GM18499 (cell line): ENCODE measurements at regions not wholly inside any gene's neighbourhood (a gene's known extent, or its start where the extent isn't known, plus 50 kb on each side); places are given as distances from the start of the nearest gene placed in this dataset.
"Not testable (repeated sequence)": the region's sequence is repeated elsewhere in the genome, so short reads cannot be mapped to it uniquely, and the experiment has no call there.

Source experiments
- ATAC-seq: cut with Tn5 transposase; IDR thresholded peaks from one replicate; pipeline ENCODE4 v1.9.1; 2021; ENCODE audit warnings: moderate number of reproducible peaks; ENCODE audit not compliant: insufficient read depth, unreplicated experiment

- no peak for ATAC-seq
Observed at GRCh38 chr12:16893426-16893825, 287.5 kb upstream of the LMO3 start.

- ATAC-seq, result no peak
Observed at GRCh38 chr12:16891673-16892072, 285.7 kb upstream of the LMO3 start.

- ATAC-seq, result no peak
Observed at GRCh38 chr12:16884819-16885218, 278.9 kb upstream of the LMO3 start.

- no peak for ATAC-seq
Observed at GRCh38 chr12:16884056-16884455, 278.1 kb upstream of the LMO3 start.

GRCh38 chr12:16881986-16882570 is 276.1 kb upstream of the LMO3 start:
- no peak for ATAC-seq

GRCh38 chr12:16880864-16881285 is 274.9 kb upstream of the LMO3 start:
- ATAC-seq, result no peak

- no peak for ATAC-seq
Observed at GRCh38 chr12:16870845-16871244, 264.9 kb upstream of the LMO3 start.

- ATAC-seq, result no peak
Observed at GRCh38 chr12:16863742-16864141, 257.8 kb upstream of the LMO3 start.

GRCh38 chr12:16857456-16857923 is 251.5 kb upstream of the LMO3 start:
- peak; percentile 90 for ATAC-seq

- no peak for ATAC-seq
Observed at GRCh38 chr12:16854465-16854864, 248.5 kb upstream of the LMO3 start.

- no peak for ATAC-seq
Observed at GRCh38 chr12:16849473-16849872, 243.5 kb upstream of the LMO3 start.

- ATAC-seq, result no peak
Observed at GRCh38 chr12:16844875-16845274, 238.9 kb upstream of the LMO3 start.

GRCh38 chr12:16833376-16834015 is 227.5 kb upstream of the LMO3 start:
- peak; percentile 51 for ATAC-seq

GRCh38 chr12:16828891-16829290 is 222.9 kb upstream of the LMO3 start:
- ATAC-seq, result no peak

GRCh38 chr12:16807731-16808130 is 201.8 kb upstream of the LMO3 start:
- ATAC-seq, result no peak

GRCh38 chr12:16796168-16796567 is 190.2 kb upstream of the LMO3 start:
- ATAC-seq, result no peak

GRCh38 chr12:16789204-16789790 is 183.3 kb upstream of the LMO3 start:
- no peak for ATAC-seq

GRCh38 chr12:16788506-16789203 is 182.7 kb upstream of the LMO3 start:
- ATAC-seq, result no peak

- no peak for ATAC-seq
Observed at GRCh38 chr12:16785953-16786352, 180.0 kb upstream of the LMO3 start.

- no peak for ATAC-seq
Observed at GRCh38 chr12:16785524-16785923, 179.6 kb upstream of the LMO3 start.

GRCh38 chr12:16769129-16769528 is 163.2 kb upstream of the LMO3 start:
- not testable (repeated sequence) for ATAC-seq
